ENCODE measurements at regions not wholly inside any gene's neighbourhood (a gene's known extent, or its start where the extent isn't known, plus 50 kb on each side); places are given as distances from the start of the nearest gene placed in this dataset.

- no peak overlapping the region for H3K4me2 ChIP-seq (ENCODE audit: low read depth, low read length)
Observed at GRCh38 chr16:76071690-76072089, 205.5 kb upstream of the CNTNAP4 start.

GRCh38 chr16:76081967-76082366 lies 195.2 kb upstream of the CNTNAP4 start:
- Histone ChIP-seq H3K4me2 (ENCODE audit: low read depth, low read length) (no peak overlapping the region), H2AFZ (ENCODE audit: low read length) (no peak overlapping the region), H3K4me1 (ENCODE audit: insufficient read depth, low read length) (no peaks in the 10 kb centered on the region), H4K20me1 (ENCODE audit: insufficient read depth, low read length) (no peaks in the 10 kb centered on the region), H3K9ac (ENCODE audit: insufficient read depth, low read depth, low read length) (no peak overlapping the region), H3K36me3 (replicated peaks in 1 of 2; ENCODE audit: control insufficient read depth in 1 of 2, insufficient read depth in 2 of 2, low read length in 2 of 2) (no peaks in the 10 kb centered on the region), H3K9me3 (ENCODE audit: low read length) (no peaks in the 10 kb centered on the region), H3K27me3 (ENCODE audit: control insufficient read depth in 1 of 2, insufficient read depth in 2 of 2, low read length in 2 of 2) (no peaks in the 10 kb centered on the region), H3K27ac (ENCODE audit: extremely low read length, insufficient read depth, low read length) (no peak overlapping the region), H3K4me3 (replicated peaks in 1 of 3; ENCODE audit: insufficient read depth in 1 of 3, low read depth in 2 of 3, low read length in 3 of 3) (no peak overlapping the region), H3K79me2 (ENCODE audit: insufficient read depth, low read length) (no peaks in the 10 kb centered on the region)
- no peak for ATAC-seq
- intact Hi-C loops (cut with micrococcal nuclease; ENCODE audit: unreplicated experiment) (no loop called here), in situ Hi-C loops (cut with HindIII; ENCODE audit: extremely low pct_ligation_motif_present, low pct_unique_long_range_greater_than_20kb) (no loop called here)
- FAIRE-seq = no peak
- BruUV-seq (replicated peaks) = no TSS peak
- POLR2A ChIA-PET = no interaction called here
- under 1% methylated on average over 6 of the region's 6 CpGs for WGBS (ENCODE audit: low lambda C conversion rate)
- no peak for DNase-seq (ENCODE audit: low spot score)
- CTCF ChIA-PET (ENCODE audit: low intra/inter-chr PET ratio, low total read pairs) = no interaction called here
- TF ChIP-seq BORCS8-MEF2B (CRISPR knock-in tag; IDR thresholded peaks at IDR 0.05) = no peak
- TF ChIP-seq KDM3A (CRISPR knock-in tag; IDR thresholded peaks at IDR 0.05; ENCODE audit: low read depth) = no peak
- no peak for TF ChIP-seq RARA (CRISPR knock-in tag; IDR thresholded peaks at IDR 0.05)
- no peak for TF ChIP-seq ZNF766 (CRISPR knock-in tag; IDR thresholded peaks at IDR 0.05; ENCODE audit: borderline replicate concordance)
- no peak for TF ChIP-seq HNF4A (CRISPR knock-in tag; IDR thresholded peaks at IDR 0.05)
- TF ChIP-seq ZNF136 (CRISPR knock-in tag; IDR thresholded peaks at IDR 0.05; ENCODE audit: low read depth) = no peak
- TF ChIP-seq RFX1 (IDR thresholded peaks at IDR 0.05) = no peak
- no peak for TF ChIP-seq ZNF652 (CRISPR knock-in tag; IDR thresholded peaks at IDR 0.05; ENCODE audit: borderline replicate concordance, low read depth)
- no peak for TF ChIP-seq ARID5B (CRISPR knock-in tag; IDR thresholded peaks at IDR 0.05)
- TF ChIP-seq TBL1XR1 (IDR thresholded peaks at IDR 0.05; ENCODE audit: borderline replicate concordance, low read length, partially characterized antibody) = no peak
- no peak for TF ChIP-seq ZNF567 (CRISPR knock-in tag; IDR thresholded peaks at IDR 0.05; ENCODE audit: borderline replicate concordance)
- no peak for TF ChIP-seq PITX1 (CRISPR knock-in tag; IDR thresholded peaks at IDR 0.05)

More at GRCh38 chr16:76071690-76072089, 205.5 kb upstream of the CNTNAP4 start:
- ATAC-seq = no peak
- intact Hi-C loops (cut with micrococcal nuclease; ENCODE audit: unreplicated experiment) = no loop called here
- TF ChIP-seq HCFC1 (IDR thresholded peaks at IDR 0.05; ENCODE audit: low read depth, low read length) (no peak), ZNF317 (CRISPR knock-in tag; IDR thresholded peaks at IDR 0.05) (peak; percentile 87), GRHL1 (CRISPR knock-in tag; conservative IDR thresholded peaks at IDR 0.05) (no peak), KLF6 (CRISPR knock-in tag; IDR thresholded peaks at IDR 0.05) (no peak)
- ChIA-PET POLR2A (no interaction called here), CTCF (ENCODE audit: low intra/inter-chr PET ratio, low total read pairs) (no interaction called here)
- Histone ChIP-seq H3K4me1 (ENCODE audit: insufficient read depth, low read length) (no peaks in the 10 kb centered on the region), H3K36me3 (replicated peaks in 1 of 2; ENCODE audit: control insufficient read depth in 1 of 2, insufficient read depth in 2 of 2, low read length in 2 of 2) (no peaks in the 10 kb centered on the region), H4K20me1 (ENCODE audit: insufficient read depth, low read length) (no peaks in the 10 kb centered on the region), H3K9me3 (ENCODE audit: low read length) (no peaks in the 10 kb centered on the region), H3K9ac (ENCODE audit: insufficient read depth, low read depth, low read length) (no peak overlapping the region), H3K27me3 (ENCODE audit: control insufficient read depth in 1 of 2, insufficient read depth in 2 of 2, low read length in 2 of 2) (no peaks in the 10 kb centered on the region), H3K4me3 (replicated peaks in 1 of 3; ENCODE audit: insufficient read depth in 1 of 3, low read depth in 2 of 3, low read length in 3 of 3) (no peak overlapping the region), H3K27ac (ENCODE audit: extremely low read length, insufficient read depth, low read length) (no peak overlapping the region), H2AFZ (ENCODE audit: low read length) (no peak overlapping the region), H3K79me2 (ENCODE audit: insufficient read depth, low read length) (no peaks in the 10 kb centered on the region)
- 2% methylated on average over 2 of the region's 2 CpGs for WGBS (ENCODE audit: low lambda C conversion rate)
- FAIRE-seq = no peak
- no TSS peak for BruUV-seq (replicated peaks)
- in situ Hi-C loops (cut with HindIII; ENCODE audit: extremely low pct_ligation_motif_present, low pct_unique_long_range_greater_than_20kb) = no loop called here
- DNase-seq (ENCODE audit: low spot score) = no peak

Measured in HepG2 (cell line).